ENCODE measurements at regions not wholly inside any gene's neighbourhood (a gene's known extent, or its start where the extent isn't known, plus 50 kb on each side); places are given as distances from the start of the nearest gene placed in this dataset.

DNA sequence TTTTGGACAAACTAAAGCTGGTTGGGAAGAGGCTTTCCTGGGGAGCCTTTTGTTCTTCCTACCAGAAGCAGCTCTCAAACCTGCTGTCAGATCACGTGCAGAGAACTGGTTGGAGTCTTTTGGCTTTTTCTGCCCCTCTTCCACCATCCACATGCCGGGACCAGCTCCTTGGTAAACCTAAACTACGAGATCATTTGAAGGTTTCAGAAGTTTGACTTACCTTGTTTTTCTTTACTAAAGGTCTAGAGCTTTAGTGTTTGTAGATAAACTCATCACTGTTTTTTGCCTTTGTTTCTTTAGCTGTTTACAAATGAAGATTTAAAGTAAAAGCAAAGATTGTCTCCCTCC, 113.4 kb downstream of the HLX start:
- no peak overlapping the region for H3K4me2 ChIP-seq (ENCODE audit: control insufficient read depth, insufficient read depth)
- SMC1A ChIA-PET (ENCODE audit: uncharacterized antibody, unreplicated experiment) = interaction anchor here (0.7 to 3.4 kb wide), 5 partner anchors 11 to 210 kb away, joined by 3 to 18 read pairs (median 4); no protein-coding TSS in a partner anchor
- H3K27ac ChIP-seq (ENCODE audit: control insufficient read depth, insufficient read depth) = no peak overlapping the region
- H3K36me3 ChIP-seq (ENCODE audit: control insufficient read depth in 2 of 2, insufficient read depth in 2 of 2, low read length in 1 of 2) = no peaks in the 10 kb centered on the region
- FAIRE-seq (no peak), DNase-seq (ENCODE audit: low read depth, low spot score) (no peak), ATAC-seq (no peak)
- H3K79me2 ChIP-seq (ENCODE audit: control insufficient read depth, insufficient read depth, low read length) = no peaks in the 10 kb centered on the region
- no peak overlapping the region for H3K9ac ChIP-seq (ENCODE audit: control insufficient read depth, insufficient read depth, low read length)
- H3K9me3 ChIP-seq (replicated peaks; ENCODE audit: control insufficient read depth, insufficient read depth, low read length) = no peaks in the 10 kb centered on the region
- in situ Hi-C loops (cut with MboI) = no loop called here
- CTCF ChIA-PET = interaction anchor here (1.1 to 1.6 kb wide), 4 partner anchors 10 to 211 kb away, joined by 3 to 5 read pairs (median 3); no protein-coding TSS in a partner anchor
- TF ChIP-seq SMAD5 (IDR thresholded peaks at IDR 0.05; ENCODE audit: low read depth) (no peak), REST (IDR thresholded peaks at IDR 0.05; ENCODE audit: low read depth, low read length) (no peak), HDAC2 (IDR thresholded peaks at IDR 0.05) (no peak), CHD4 (IDR thresholded peaks at IDR 0.05) (no peak), NR2F1 (conservative IDR thresholded peaks at IDR 0.05) (no peak)
- H3K4me3 ChIP-seq = no peak overlapping the region
- POLR2A ChIA-PET = no interaction called here
- H4K20me1 ChIP-seq (ENCODE audit: control insufficient read depth, insufficient read depth) = no peaks in the 10 kb centered on the region
- RAD21 ChIA-PET (ENCODE audit: unreplicated experiment) = interaction anchor here (1.1 kb wide), 1 partner anchor 117 kb away, joined by 3 read pairs; no protein-coding TSS in a partner anchor
- no peaks in the 10 kb centered on the region for H3K27me3 ChIP-seq (replicated peaks in 1 of 2; ENCODE audit: control insufficient read depth in 2 of 2, insufficient read depth in 2 of 2, low read length in 1 of 2)
- no TSS peak for BruUV-seq (replicated peaks)
- 0% methylated on average over 3 of the region's 3 CpGs for WGBS (ENCODE audit: insufficient coverage, insufficient replicate concordance, low lambda C conversion rate, missing lambda C conversion rate)
- intact Hi-C loops (cut with micrococcal nuclease; ENCODE audit: unreplicated experiment) = no loop called here
- no peaks in the 10 kb centered on the region for H3K4me1 ChIP-seq (ENCODE audit: control insufficient read depth, insufficient read depth, low read length)
- no peak overlapping the region for H2AFZ ChIP-seq (ENCODE audit: control insufficient read depth, low read depth, low read length)

DNA sequence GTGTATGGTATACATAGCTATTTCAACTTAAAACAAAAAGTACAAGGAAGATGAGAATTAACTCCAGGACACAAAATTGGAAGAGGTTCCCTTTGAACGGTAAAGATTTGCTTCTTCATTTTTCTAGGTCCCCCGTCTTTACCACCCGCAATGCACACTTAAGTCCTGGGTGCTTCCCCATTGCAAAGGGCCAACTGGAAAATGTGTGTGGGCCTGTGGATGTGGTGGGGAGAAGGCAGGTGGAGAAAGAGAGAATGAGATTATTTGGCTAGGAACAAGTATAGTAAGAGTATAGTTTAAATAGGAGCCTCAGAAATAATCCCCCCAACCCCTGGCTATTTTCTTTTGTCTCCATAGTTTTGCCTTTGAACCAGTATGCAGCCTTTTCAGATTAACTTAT, 115.4 kb downstream of the HLX start:
- POLR2A ChIA-PET = no interaction called here
- Histone ChIP-seq H3K27ac (ENCODE audit: control insufficient read depth, insufficient read depth) (no peak overlapping the region), H4K20me1 (ENCODE audit: control insufficient read depth, insufficient read depth) (no peaks in the 10 kb centered on the region), H3K9me3 (replicated peaks; ENCODE audit: control insufficient read depth, insufficient read depth, low read length) (no peaks in the 10 kb centered on the region), H2AFZ (ENCODE audit: control insufficient read depth, low read depth, low read length) (no peak overlapping the region), H3K27me3 (replicated peaks in 1 of 2; ENCODE audit: control insufficient read depth in 2 of 2, insufficient read depth in 2 of 2, low read length in 1 of 2) (no peaks in the 10 kb centered on the region), H3K4me3 (no peak overlapping the region), H3K9ac (ENCODE audit: control insufficient read depth, insufficient read depth, low read length) (no peak overlapping the region), H3K36me3 (ENCODE audit: control insufficient read depth in 2 of 2, insufficient read depth in 2 of 2, low read length in 1 of 2) (no peaks in the 10 kb centered on the region), H3K4me1 (ENCODE audit: control insufficient read depth, insufficient read depth, low read length) (no peaks in the 10 kb centered on the region), H3K79me2 (ENCODE audit: control insufficient read depth, insufficient read depth, low read length) (no peaks in the 10 kb centered on the region), H3K4me2 (ENCODE audit: control insufficient read depth, insufficient read depth) (no peak overlapping the region)
- ATAC-seq = no peak
- no peak for DNase-seq (ENCODE audit: low read depth, low spot score)
- WGBS (ENCODE audit: insufficient coverage, insufficient replicate concordance, low lambda C conversion rate, missing lambda C conversion rate) = 58% methylated on average over 3 of the region's 3 CpGs
- in situ Hi-C loops (cut with MboI) = no loop called here
- intact Hi-C loops (cut with micrococcal nuclease; ENCODE audit: unreplicated experiment) = no loop called here
- SMC1A ChIA-PET (ENCODE audit: uncharacterized antibody, unreplicated experiment) = interaction anchor here (1.1 kb wide), 2 partner anchors 12 to 13 kb away, joined by 3 to 4 read pairs; no protein-coding TSS in a partner anchor
- RAD21 ChIA-PET (ENCODE audit: unreplicated experiment) = no interaction called here
- BruUV-seq (replicated peaks) = no TSS peak
- no peak for FAIRE-seq
- CTCF ChIA-PET = no interaction called here
- TF ChIP-seq, protein P1, sequence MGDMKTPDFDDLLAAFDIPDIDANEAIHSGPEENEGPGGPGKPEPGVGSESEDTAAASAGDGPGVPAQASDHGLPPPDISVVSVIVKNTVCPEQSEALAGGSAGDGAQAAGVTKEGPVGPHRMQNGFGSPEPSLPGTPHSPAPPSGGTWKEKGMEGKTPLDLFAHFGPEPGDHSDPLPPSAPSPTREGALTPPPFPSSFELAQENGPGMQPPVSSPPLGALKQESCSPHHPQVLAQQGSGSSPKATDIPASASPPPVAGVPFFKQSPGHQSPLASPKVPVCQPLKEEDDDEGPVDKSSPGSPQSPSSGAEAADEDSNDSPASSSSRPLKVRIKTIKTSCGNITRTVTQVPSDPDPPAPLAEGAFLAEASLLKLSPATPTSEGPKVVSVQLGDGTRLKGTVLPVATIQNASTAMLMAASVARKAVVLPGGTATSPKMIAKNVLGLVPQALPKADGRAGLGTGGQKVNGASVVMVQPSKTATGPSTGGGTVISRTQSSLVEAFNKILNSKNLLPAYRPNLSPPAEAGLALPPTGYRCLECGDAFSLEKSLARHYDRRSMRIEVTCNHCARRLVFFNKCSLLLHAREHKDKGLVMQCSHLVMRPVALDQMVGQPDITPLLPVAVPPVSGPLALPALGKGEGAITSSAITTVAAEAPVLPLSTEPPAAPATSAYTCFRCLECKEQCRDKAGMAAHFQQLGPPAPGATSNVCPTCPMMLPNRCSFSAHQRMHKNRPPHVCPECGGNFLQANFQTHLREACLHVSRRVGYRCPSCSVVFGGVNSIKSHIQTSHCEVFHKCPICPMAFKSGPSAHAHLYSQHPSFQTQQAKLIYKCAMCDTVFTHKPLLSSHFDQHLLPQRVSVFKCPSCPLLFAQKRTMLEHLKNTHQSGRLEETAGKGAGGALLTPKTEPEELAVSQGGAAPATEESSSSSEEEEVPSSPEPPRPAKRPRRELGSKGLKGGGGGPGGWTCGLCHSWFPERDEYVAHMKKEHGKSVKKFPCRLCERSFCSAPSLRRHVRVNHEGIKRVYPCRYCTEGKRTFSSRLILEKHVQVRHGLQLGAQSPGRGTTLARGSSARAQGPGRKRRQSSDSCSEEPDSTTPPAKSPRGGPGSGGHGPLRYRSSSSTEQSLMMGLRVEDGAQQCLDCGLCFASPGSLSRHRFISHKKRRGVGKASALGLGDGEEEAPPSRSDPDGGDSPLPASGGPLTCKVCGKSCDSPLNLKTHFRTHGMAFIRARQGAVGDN (IDR thresholded peaks at IDR 0.05) = no peak
- no peak for TF ChIP-seq SMC3 (IDR thresholded peaks at IDR 0.05; ENCODE audit: borderline replicate concordance, low read length)
- TF ChIP-seq, protein P2, sequence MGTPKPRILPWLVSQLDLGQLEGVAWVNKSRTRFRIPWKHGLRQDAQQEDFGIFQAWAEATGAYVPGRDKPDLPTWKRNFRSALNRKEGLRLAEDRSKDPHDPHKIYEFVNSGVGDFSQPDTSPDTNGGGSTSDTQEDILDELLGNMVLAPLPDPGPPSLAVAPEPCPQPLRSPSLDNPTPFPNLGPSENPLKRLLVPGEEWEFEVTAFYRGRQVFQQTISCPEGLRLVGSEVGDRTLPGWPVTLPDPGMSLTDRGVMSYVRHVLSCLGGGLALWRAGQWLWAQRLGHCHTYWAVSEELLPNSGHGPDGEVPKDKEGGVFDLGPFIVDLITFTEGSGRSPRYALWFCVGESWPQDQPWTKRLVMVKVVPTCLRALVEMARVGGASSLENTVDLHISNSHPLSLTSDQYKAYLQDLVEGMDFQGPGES (IDR thresholded peaks at IDR 0.05) = no peak
- TF ChIP-seq FOS (IDR thresholded peaks at IDR 0.05; ENCODE audit: borderline replicate concordance, extremely low read depth, insufficient read length) = no peak
- TF ChIP-seq TCF7 (IDR thresholded peaks at IDR 0.05; ENCODE audit: borderline replicate concordance) = no peak
